CD4-positive, alpha-beta T cell treated with Interleukin-1 beta for 1 hour (primary cell): ENCODE measurements at regions not wholly inside any gene's neighbourhood (a gene's known extent, or its start where the extent isn't known, plus 50 kb on each side); places are given as distances from the start of the nearest gene placed in this dataset.
"Not testable (repeated sequence)": the region's sequence is repeated elsewhere in the genome, so short reads cannot be mapped to it uniquely, and the experiment has no call there.

Experiments
- DNase-seq, 2 donors: peaks; one replicate each; pipeline ENCODE4 v3.0.0-alpha.2; 2020 to 2022

DNA sequence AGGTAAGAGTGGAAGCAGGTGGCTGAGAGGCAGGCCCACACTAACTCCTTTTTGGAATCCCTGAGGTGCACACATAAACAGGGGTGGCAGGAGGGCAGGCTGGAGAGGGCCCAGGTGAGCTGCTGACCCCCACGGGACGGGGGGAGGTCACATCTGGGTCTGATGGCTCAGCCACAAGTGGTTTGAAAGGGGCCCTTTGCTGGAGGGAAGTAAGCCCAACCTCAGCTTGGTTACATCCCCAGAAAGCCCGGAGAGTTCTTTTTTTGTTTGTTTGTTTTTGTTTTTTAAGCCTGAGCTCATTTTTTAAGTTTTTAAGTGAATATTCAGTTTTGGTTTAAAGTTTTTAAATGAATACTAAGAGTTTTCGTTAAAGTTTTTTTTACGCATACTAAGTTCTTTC lies 72.8 kb upstream of the CUX1 start:
- no peak for DNase-seq

DNA sequence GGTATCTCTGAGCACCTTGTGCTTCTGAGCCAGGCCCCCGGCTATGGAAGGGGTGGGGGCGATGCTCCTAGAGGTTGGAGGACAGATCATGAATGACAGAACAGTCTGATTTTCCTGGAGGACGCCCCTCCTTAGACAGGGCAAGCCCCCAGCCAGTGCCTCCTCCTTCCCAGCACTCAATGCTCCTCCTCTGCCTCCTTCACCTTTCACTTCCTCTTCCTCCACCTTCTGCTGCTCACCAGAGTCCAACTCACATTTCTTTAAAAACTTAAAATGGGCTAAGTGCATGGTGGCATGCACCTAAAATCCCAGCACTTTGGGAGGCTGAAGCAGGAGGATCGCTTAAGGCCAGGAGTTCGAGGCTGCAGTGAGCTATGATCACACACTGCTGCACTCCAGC lies 71.1 kb upstream of the CUX1 start:
- DNase-seq: no peak

DNA sequence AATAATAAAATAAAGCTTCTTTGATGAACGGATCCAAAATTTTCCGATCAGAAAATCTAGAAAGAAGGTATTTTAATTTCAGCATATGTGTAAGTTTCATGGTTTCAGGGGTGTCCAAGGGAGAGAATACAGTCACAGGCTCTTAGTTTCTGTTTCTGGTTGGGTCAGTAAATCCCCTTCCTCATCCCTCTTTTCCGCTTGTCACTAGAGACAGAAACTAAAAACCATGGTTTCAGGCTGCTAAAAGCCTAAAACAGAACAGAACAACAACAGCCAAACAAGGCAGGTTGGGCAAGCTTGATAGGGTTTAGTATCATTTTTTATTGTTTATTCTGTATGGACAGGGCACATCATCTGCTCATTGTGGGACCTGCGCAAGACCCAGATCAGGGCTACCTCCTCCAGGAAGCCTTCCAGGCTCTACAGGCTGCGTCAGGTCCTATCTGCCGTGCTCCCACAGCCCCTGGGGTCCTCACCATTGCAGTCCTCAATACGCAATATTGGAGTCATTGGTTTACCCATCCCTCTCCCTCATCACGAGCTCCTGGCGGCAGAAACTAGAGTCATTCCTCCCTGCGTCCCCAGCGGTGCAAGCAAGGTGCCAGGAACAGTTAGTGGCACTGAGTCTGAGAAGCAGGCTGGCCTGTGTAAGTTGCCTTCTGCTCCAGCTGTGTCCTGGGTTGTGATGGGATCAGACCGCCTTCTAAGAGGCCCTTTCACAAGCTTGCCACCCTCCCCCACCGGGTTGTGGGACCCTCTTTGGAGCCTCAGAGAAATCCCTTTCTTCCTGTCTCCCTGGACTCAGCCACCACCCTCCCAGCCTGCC lies 70.2 kb upstream of the CUX1 start:
- no peak for DNase-seq

DNA sequence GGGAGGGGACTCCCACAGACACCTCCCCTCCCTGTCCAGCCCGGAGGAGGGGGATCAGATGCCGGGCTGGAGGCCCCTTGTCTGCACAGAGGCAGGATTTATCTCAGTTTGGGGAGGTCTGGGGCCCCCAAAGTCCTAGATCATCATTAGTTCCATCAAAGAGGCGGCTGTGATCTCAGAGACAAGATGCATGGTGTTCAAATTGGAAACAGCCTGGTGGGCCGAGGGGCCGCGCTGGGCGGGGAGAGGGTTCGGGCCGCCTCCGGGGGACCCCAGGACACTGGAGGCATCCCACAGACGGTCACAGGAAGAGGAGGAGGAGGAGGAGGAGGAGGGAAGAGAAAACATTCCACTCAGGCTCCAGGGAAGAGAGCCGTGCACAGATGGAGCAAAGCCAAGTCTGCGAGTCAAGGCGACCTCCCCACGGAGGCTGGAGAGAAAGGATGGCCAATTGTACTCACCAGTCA lies 69.5 kb upstream of the CUX1 start:
- DNase-seq: no peak

DNA sequence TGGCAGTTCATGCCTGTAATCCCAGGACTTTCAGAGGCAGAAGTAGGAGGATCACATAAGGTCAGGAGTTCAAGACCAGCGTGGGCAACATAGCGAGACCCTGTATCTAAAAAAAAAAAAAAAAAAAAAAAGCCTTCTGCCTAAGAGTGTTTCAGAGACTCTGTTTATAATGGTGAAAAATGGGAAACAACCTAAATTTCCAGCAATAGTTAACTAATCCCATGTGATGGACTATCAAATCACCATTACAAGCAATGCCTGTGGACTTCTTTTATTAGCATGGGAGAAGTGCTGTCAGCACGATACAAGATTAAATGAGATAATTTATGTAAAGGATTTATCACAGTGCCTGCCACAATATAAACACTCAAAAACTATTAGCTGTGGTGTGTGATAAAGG lies 67.5 kb upstream of the CUX1 start:
- DNase-seq: no peak

DNA sequence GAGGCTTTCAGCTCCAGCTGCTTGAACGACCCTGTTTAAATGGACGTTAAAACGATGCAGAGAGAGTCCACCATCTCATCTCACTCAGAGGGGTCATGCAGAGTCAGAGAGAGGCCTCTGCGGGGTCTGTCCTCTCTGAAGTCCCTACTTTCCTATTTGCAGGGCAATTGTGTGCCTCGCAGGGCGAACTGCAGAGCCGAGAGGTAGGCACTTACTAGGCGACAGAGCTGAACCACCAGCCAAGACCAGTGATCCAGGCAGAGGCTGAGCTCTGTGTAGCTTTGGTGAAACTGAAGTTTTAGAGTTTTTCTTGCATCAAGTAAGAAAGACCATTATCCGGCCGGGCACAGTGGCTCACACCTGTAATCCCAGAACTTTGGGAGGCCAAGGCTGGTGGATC lies 64.1 kb upstream of the CUX1 start:
- DNase-seq: no peak

DNA sequence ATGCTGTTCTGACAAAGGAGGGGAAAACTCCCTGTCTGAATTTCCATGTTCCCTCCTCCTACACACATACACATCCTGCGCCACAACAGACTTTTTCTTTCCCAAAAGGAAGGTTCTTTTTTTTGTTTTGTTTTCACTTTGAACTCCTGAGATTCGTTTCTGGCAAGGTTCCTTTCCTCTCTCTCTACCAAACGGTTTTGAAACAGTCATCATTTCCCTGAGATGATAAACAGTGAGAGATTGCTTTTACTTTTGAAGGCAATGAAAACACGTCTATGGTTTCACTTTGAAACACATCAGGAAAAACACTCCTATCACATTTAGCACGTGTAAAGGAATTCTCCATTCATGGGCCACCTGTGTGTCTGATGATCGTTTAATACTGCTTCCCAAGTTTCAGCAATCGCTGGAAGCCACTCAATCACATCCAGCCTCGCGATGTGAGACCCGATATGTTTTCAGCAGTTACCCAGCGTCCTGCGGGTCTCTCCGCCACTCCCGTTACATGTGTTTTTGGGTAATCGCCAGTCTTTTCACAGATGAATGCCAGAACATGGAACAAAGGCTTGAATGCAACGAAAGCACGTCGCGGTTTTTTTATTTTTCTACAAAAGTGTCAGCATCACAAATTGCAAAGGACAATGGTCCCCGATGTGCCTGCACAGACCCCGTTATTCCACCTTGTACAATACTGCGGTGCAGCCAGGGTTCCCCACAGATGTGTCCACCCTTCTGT lies 62.8 kb upstream of the CUX1 start:
- DNase-seq: no peak

DNA sequence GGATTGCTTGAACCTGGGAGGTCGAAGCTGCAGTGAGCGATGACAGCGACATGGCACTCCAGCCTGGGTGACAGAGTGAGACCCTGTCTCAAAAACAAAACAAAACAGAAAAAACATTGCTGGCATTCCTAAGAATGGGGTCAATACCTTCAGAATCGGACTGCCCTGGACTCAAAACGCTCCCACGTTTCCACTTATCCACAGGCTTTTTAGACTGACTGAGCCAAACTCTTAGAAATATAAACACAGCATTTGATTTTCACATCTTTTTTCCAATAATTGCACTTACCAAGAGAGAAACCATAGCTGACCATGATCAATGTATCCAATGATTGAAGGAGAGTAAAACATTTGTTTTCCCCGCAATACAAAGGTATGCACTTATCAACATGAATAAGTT lies 59.5 kb upstream of the CUX1 start:
- DNase-seq: no peak

DNA sequence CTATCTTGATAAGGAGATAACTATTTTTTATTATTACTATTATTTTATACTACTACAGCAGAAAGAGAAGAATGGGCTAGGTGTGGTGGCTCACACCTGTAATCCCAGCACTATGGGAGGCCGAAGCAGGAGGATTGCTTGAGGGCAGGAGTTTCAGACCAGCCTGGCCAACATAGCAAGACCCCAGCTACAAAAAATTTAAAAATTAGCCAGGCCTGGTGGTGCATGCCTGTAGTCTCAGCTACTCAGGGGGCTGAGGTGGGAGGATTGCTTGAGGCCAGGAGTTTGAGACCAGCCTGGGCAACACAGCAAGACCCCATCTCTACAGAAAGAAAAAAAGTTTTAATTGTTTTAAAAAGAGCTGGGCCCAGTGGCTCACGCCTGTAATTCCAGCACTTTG lies 58.9 kb upstream of the CUX1 start:
- not testable (repeated sequence) for DNase-seq

DNA sequence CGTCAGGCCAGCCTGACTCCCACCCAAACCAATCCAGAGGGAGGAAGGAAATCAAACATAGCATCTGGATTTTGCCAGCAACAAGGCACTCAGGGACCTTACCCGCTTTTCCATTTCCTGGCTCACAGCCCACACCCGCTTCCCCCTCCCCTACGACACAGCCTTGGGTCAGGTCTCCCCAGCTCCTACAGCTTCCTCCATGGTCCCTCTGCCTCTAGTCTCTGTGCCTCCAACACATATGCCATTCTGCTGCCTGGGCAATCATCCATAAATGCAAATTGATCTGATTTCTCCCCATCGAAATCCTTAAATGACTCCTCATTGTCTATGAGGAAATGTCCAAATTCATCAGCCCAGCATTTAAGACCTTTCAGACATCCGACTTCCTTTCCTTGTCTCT lies 53.2 kb upstream of the CUX1 start:
- DNase-seq: no peak

DNA sequence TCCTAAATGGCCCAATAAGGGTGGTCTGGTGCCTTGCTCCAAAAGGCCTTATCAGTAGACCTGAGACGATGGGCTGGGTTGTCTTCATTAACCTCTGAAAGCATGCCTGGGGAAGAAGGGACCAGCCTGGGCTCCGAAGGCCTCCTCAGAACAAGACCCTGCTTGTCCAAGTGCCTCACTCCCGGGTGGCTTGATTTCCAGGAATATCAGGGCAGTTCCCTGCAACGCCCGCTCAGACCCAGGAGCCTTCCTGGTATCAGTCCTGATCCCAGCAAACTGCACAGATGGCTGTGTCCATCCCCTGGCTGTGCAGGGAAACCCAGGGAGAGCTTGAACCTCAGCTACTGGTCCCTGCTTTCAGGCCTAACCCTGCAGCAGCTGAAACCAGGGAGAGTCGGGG lies 49.9 kb upstream of the CUX1 start:
- DNase-seq: no peak
